RPMI7951 (cell line): ENCODE measurements at regions not wholly inside any gene's neighbourhood (a gene's known extent, or its start where the extent isn't known, plus 50 kb on each side); places are given as distances from the start of the nearest gene placed in this dataset.
"Not testable (repeated sequence)": the region's sequence is repeated elsewhere in the genome, so short reads cannot be mapped to it uniquely, and the experiment has no call there.

Experiments used
- DNase-seq: peaks from one replicate; pipeline ENCODE4 v3.0.0-alpha.2; 2012; ENCODE audit warnings: low read depth

GRCh38 chr22:26970809-26971394 is 313.5 kb downstream of the MIAT start:
- no peak for DNase-seq

- peak; percentile 78 for DNase-seq
Measured at GRCh38 chr22:26972286-26972685, 314.9 kb downstream of the MIAT start.

GRCh38 chr22:26972915-26973314 is 315.5 kb downstream of the MIAT start:
- DNase-seq = not testable (repeated sequence)

DNA sequence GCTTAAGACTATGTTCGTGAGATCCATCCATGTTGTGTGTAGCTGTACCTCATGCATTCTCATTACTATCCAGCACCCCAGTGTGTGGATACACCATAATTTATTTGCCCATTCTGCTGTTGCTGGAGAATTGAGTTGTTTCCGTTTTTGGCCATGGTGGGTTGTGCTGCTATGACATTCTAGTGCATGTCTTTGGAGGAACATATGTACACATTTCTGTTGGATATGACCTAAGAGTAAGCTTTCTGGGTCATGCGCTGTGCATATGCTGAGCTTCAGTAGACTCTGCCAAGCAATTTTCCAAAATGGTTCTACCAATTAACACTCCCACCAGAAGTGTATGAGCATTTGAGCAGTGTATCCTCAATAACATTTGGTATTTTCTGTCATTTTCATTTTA is 316.6 kb downstream of the MIAT start:
- no peak for DNase-seq

GRCh38 chr22:26974914-26975803 is 317.8 kb downstream of the MIAT start:
- peak; percentile 48 for DNase-seq

DNA sequence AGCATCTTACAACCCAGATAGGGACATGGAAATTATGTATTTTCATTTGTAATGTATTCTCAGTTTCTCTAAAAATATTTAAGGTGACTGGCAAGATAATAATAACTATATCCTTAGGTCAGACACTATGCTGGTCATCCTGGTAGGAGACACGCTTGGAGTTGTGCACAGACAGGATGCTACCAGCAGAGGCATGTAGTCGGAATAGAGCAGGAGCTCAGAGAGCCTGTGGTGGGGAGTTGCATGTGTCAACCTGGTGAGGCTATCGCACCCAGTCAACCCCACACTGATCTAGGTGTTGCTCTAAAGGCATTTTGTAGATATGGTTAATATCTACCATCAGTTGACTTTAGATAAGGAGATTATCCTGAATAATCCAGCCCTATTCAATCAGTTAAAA is 318.5 kb downstream of the MIAT start:
- DNase-seq = no peak

GRCh38 chr22:26977741-26978376 is 320.5 kb downstream of the MIAT start:
- DNase-seq = peak; percentile 32

DNA sequence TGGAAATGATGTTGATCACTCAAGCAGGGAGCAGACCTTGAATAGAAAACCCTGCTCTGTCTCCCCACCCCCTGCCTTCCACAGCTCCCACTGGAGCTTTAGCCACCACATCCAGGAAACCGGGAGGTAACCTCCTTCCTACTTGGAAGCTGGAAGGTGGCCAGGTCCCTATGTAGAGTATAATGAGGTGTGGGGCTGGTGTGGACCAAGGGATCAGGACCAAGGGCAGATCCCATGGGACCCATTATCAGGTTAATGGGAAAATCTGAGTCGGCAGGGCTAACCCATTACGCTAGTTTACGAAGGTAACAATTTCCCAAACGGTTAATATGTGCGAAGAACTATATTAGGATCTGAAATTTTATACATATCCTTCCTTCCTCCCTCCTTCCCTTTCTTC is 321.9 kb downstream of the MIAT start:
- DNase-seq = peak; percentile 26

- DNase-seq = no peak
Measured at GRCh38 chr22:26981111-26981510, 323.7 kb downstream of the MIAT start.

DNA sequence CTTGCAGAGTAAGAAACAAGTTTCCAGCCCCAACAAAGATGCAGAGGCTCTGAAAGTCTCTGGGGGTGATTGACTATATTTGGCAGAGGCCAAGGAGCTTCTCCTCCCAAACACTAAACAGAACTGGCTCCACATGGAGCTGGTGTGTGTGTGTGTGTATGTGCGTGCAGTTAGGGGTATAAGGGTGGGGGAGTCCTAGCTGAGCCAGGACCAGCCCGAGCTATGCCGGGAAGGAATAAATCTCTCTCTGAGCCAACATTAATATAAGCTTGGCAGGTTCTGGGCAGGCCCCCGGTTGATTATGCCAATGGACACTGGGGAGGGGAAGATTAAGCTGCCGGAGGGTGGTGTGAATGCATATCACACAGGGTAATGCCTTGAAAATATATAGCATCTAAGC is 324.2 kb downstream of the MIAT start:
- no peak for DNase-seq

GRCh38 chr22:26983311-26983710 is 325.9 kb downstream of the MIAT start:
- no peak for DNase-seq

- no peak for DNase-seq
Measured at GRCh38 chr22:26985206-26985605, 327.8 kb downstream of the MIAT start.

GRCh38 chr22:26985931-26986782 is 328.8 kb downstream of the MIAT start:
- DNase-seq = no peak

- DNase-seq = no peak
Measured at GRCh38 chr22:26986884-26987283, 329.5 kb downstream of the MIAT start.

DNA sequence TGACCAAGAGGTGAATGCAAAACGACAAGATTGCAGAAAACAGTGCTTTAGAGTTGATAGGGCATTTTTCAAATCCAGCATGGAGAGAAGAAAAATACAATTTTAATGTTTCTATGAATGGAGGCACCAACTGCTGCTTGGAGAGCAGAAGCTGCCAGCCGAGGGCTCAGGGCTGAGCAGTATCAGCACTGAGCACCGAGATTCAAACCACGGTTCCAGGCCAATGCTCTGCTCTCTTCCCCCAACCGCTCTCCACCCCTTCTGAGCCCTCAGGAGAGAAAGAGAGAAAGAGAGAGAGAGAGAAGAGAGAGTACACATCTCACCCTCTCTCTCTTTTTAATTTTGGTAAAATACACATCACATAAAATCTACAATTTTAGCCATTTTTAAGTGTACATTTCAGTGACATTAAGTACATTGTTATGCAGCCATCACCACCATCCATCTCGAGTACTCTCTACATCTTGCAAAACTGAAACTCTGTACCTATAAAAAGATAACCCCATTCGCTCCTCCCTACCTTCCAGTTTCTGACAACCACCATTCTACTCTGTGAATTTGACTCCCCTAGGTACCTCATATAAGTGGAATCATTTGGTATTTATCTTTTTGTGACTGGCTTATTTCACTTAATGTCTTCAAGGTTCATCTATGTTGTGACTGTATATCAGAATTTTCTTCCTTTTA is 333.3 kb downstream of the MIAT start:
- no peak for DNase-seq

- DNase-seq = no peak
Measured at GRCh38 chr22:26992556-26992955, 335.2 kb downstream of the MIAT start.

DNA sequence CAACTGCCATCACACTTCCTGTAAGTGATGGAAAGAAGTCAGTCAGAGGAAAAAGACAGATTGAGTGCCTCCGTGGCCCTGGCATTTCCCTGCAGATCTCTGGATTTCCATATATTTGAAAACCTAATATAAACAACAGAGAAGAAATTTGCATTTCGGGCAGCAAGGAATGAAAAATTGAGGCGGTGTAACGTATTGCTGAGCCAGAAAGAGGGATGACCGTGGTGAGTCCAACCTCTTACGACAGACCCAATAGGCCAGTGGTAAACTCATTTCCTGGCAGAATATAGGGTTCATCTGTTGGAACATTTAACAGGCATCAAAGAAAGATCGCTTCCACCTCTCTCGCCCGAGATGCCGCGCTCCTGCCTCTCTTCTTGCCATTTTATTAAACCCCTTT is 336.5 kb downstream of the MIAT start:
- DNase-seq = no peak

GRCh38 chr22:26994801-26995200 is 337.4 kb downstream of the MIAT start:
- no peak for DNase-seq

DNA sequence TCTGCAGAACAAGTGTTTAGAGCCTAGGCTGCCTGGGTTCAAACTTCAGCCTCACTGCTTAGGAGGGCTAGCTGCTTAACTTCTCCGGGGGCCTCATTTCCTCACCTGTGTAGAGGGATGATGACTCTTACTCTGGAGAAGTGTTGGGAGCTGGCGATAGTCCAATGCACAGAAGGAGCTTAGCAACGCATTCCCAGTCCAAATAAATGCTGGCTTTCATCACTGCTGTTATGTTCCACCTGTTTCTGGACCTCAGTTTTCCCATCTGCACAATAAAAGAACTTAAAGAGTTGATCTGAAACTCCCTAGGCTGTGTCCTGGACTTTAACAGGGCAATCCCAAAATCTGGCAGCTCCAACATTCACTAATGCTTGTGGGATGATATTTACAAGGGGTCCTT is 337.8 kb downstream of the MIAT start:
- DNase-seq = no peak

DNA sequence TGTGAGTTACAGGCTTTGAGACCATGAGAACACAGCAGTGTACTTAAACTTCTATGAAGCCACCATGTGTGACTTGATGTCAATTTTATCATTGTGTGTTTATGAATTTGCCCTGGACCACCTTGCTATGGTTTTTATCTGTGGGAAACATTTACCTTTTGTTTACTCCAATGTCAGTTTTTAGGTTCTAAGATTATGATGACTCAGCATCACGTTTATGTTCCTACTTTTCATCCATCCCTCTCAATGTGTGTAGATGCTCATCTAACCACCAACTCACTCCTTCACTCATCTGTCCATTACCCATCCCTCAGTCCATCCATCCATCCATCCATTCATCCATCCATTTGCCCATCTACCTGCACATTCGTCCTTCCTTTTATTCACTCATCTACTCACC is 338.8 kb downstream of the MIAT start:
- DNase-seq = no peak

DNA sequence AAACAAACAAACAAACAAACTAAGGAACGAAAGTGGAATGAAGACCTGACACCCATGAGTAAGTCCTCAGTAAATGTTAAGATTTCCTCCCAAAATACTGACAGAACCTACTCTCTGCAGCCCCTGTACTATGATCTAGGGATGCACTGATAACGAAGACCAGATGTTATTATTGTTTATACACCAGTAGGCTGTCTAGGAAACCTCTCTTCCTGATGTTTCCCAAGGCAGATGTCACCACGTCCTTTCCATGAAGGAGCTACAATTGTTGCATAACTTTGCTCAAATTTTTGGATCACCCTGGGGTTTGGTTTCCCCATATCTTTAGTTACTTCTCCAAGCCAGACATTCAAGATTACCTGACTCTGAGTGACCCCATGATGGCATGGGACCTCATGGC is 340.7 kb downstream of the MIAT start:
- peak; percentile 51 for DNase-seq
